H1 (cell line): ENCODE measurements at regions not wholly inside any gene's neighbourhood (a gene's known extent, or its start where the extent isn't known, plus 50 kb on each side); places are given as distances from the start of the nearest gene placed in this dataset.

Experiments
- CHD1 ChIP-seq: IDR thresholded peaks from 2 replicates; pipeline ENCODE4 v1.6.1; 2012; ENCODE audit warnings: low read depth, low read length, improper control_type of control experiment
- CTBP2 ChIP-seq: IDR thresholded peaks from 2 replicates; pipeline ENCODE4 v1.7.0; 2011; ENCODE audit warnings: borderline replicate concordance, mild to moderate bottlenecking, moderate library complexity, mixed read lengths, low read length; ENCODE audit not compliant: insufficient read depth, insufficient read length
- JUN ChIP-seq: IDR thresholded peaks from 2 replicates; pipeline ENCODE4 v1.6.1; 2011; ENCODE audit warnings: low read depth, mild to moderate bottlenecking, improper control_type of control experiment, low read length
- MAX ChIP-seq: IDR thresholded peaks from 2 replicates; pipeline ENCODE4 v1.6.1; 2012; ENCODE audit warnings: inconsistent platforms
- TBP ChIP-seq: IDR thresholded peaks from 2 replicates; pipeline ENCODE4 v1.6.1; 2011; ENCODE audit warnings: low read depth, low read length, improper control_type of control experiment

GRCh38 chr13:24108615-24108965 is 51.9 kb upstream of the SPATA13 start (continued):
- TF ChIP-seq MAX (no peak), CTBP2 (no peak), CHD1 (no peak), JUN (no peak), TBP (no peak)
